ENCODE measurements at regions not wholly inside any gene's neighbourhood (a gene's known extent, or its start where the extent isn't known, plus 50 kb on each side); places are given as distances from the start of the nearest gene placed in this dataset.

GRCh38 chr3:194851254-194851653 lies 165.6 kb downstream of the FAM43A start:
- no peak for FAIRE-seq
- CTCF ChIA-PET: no interaction called here

GRCh38 chr3:194851941-194852340 lies 166.3 kb downstream of the FAM43A start:
- FAIRE-seq (no peak), DNase-seq (ENCODE audit: low read depth in 1 of 2, low spot score in 1 of 2) (no peak), ATAC-seq (no peak)
- CTCF ChIA-PET: no interaction called here
- Histone ChIP-seq H3K9me3 (no peaks in the 10 kb centered on the region), H3K4me2 (no peak overlapping the region), H3K27ac (no peak overlapping the region), H3K4me3 (no peak overlapping the region), H3K4me1 (no peaks in the 10 kb centered on the region)
- no peak for TF ChIP-seq SMC3 (IDR thresholded peaks at IDR 0.05)
- WGBS (ENCODE audit: missing lambda C conversion rate): 82% methylated on average over 5 of the region's 5 CpGs
- POLR2A ChIA-PET: no interaction called here

More at GRCh38 chr3:194851254-194851653, 165.6 kb downstream of the FAM43A start:
- no peak overlapping the region for H3K27ac ChIP-seq
- no peak for TF ChIP-seq PHF8 (IDR thresholded peaks at IDR 0.05; ENCODE audit: borderline replicate concordance, low read depth)
- no peak for TF ChIP-seq REST (IDR thresholded peaks at IDR 0.05)
- no peak for TF ChIP-seq EP300 (IDR thresholded peaks at IDR 0.05)
- no peak for TF ChIP-seq FOSB (CRISPR knock-in tag; IDR thresholded peaks at IDR 0.05)
- no peak for TF ChIP-seq RFX5 (IDR thresholded peaks at IDR 0.05)
- TF ChIP-seq TFCP2L1 (CRISPR knock-in tag; IDR thresholded peaks at IDR 0.05): no peak
- DNase-seq (ENCODE audit: low read depth in 1 of 2, low spot score in 1 of 2) (no peak), ATAC-seq (no peak)
- no peaks in the 10 kb centered on the region for H3K9me3 ChIP-seq
- no peak overlapping the region for H3K4me3 ChIP-seq
- no peaks in the 10 kb centered on the region for H3K4me1 ChIP-seq
- H3K4me2 ChIP-seq: no peak overlapping the region
- 89% methylated on average over 5 of the region's 5 CpGs for WGBS (ENCODE audit: missing lambda C conversion rate)
- POLR2A ChIA-PET: no interaction called here

- Histone ChIP-seq H3K4me3 (no peak overlapping the region), H3K9me3 (no peaks in the 10 kb centered on the region), H3K4me1 (no peaks in the 10 kb centered on the region), H3K4me2 (no peak overlapping the region), H3K27ac (no peak overlapping the region)
- ATAC-seq (no peak), DNase-seq (ENCODE audit: low read depth in 1 of 2, low spot score in 1 of 2) (no peak), FAIRE-seq (no peak)
- WGBS (ENCODE audit: missing lambda C conversion rate): 77% methylated on average over 22 of the region's 22 CpGs
- TF ChIP-seq HDAC2 (IDR thresholded peaks at IDR 0.05) (no peak), MAZ (IDR thresholded peaks at IDR 0.05; ENCODE audit: borderline replicate concordance, low read depth, low read length) (no peak), NR3C1 (IDR thresholded peaks at IDR 0.05) (no peak), MAFK (IDR thresholded peaks at IDR 0.05; ENCODE audit: partially characterized antibody) (no peak), USF2 (IDR thresholded peaks at IDR 0.05) (no peak), TP53 (CRISPR knock-in tag; IDR thresholded peaks at IDR 0.05) (no peak), NPAS2 (CRISPR knock-in tag; IDR thresholded peaks at IDR 0.05; ENCODE audit: borderline replicate concordance) (no peak), CHD4 (IDR thresholded peaks at IDR 0.05; ENCODE audit: borderline replicate concordance) (no peak), CBX8 (IDR thresholded peaks at IDR 0.05) (no peak), FOXS1 (CRISPR knock-in tag; IDR thresholded peaks at IDR 0.05) (no peak)
- ChIA-PET POLR2A (no interaction called here), CTCF (no interaction called here)
Measured at GRCh38 chr3:194852345-194852744, 166.7 kb downstream of the FAM43A start.

GRCh38 chr3:194852831-194853508 lies 167.3 kb downstream of the FAM43A start:
- no peak for DNase-seq (ENCODE audit: low read depth in 1 of 2, low spot score in 1 of 2)
- H3K4me2 ChIP-seq: no peak overlapping the region
- WGBS (ENCODE audit: missing lambda C conversion rate): 62% methylated on average over 12 of the region's 16 CpGs
- H3K4me1 ChIP-seq: no peaks in the 10 kb centered on the region
- no peak for FAIRE-seq
- no peak overlapping the region for H3K27ac ChIP-seq
- POLR2A ChIA-PET: no interaction called here
- no peaks in the 10 kb centered on the region for H3K9me3 ChIP-seq
- TF ChIP-seq KDM1A (IDR thresholded peaks at IDR 0.05; ENCODE audit: low read depth) (no peak), EP300 (IDR thresholded peaks at IDR 0.05) (no peak)
- CTCF ChIA-PET: no interaction called here
- ATAC-seq: no peak
- H3K4me3 ChIP-seq: no peak overlapping the region

Data from A549 (cell line).